NCI-H1436 (cell line): ENCODE measurements at regions not wholly inside any gene's neighbourhood (a gene's known extent, or its start where the extent isn't known, plus 50 kb on each side); places are given as distances from the start of the nearest gene placed in this dataset.

Experiments used
- DNase-seq: peaks from one replicate; lab custom pipeline; 2025; lab: John Stamatoyannopoulos, UW

- DNase-seq = no peak
Observed at GRCh38 chr2:223386189-223386588, 216.0 kb downstream of the SCG2 start.

- no peak for DNase-seq
Observed at GRCh38 chr2:223386984-223387383, 215.2 kb downstream of the SCG2 start.

DNA sequence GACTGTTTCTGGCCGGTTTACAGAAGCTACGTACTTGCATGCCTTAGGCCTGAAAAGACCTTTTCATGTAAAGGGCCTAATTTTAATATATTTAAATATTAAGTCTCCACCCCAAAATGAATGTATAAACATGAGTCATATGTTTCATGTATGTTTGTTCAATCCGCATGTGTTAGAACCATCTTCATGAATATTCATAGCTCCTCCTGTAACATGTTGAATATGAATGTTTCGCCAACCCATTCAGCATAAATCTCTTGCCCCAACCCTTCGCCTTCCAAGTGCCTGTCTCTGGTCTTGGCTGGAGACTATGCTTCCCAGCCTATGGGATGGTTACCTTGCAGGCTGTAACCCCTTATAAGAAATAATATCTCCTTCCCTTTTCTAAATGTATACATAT, 212.5 kb downstream of the SCG2 start:
- DNase-seq = no peak

- no peak for DNase-seq
Observed at GRCh38 chr2:223396993-223397392, 205.2 kb downstream of the SCG2 start.

GRCh38 chr2:223399357-223399957, 202.7 kb downstream of the SCG2 start:
- no peak for DNase-seq

GRCh38 chr2:223404616-223405015, 197.5 kb downstream of the SCG2 start:
- no peak for DNase-seq

DNA sequence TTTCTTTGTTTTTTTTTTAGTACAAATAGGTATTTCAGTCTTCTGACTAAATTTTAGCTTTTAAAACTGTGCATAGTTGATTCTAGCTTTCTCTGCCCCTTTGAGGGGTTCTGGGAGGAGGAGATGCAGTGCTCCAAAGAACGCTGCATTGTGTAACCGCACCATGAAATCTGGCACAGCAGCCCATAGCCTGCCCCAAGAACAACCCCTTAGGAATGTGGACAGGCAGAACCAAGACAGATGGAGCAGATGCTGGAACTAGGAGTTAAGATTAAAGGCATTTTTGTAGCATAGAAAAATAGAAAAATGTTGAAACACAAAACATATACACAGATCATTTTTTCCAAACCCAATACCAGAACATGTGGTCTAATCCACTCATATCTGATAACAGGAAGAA, 187.5 kb downstream of the SCG2 start:
- no peak for DNase-seq

GRCh38 chr2:223415071-223415470, 187.1 kb downstream of the SCG2 start:
- DNase-seq = no peak

DNA sequence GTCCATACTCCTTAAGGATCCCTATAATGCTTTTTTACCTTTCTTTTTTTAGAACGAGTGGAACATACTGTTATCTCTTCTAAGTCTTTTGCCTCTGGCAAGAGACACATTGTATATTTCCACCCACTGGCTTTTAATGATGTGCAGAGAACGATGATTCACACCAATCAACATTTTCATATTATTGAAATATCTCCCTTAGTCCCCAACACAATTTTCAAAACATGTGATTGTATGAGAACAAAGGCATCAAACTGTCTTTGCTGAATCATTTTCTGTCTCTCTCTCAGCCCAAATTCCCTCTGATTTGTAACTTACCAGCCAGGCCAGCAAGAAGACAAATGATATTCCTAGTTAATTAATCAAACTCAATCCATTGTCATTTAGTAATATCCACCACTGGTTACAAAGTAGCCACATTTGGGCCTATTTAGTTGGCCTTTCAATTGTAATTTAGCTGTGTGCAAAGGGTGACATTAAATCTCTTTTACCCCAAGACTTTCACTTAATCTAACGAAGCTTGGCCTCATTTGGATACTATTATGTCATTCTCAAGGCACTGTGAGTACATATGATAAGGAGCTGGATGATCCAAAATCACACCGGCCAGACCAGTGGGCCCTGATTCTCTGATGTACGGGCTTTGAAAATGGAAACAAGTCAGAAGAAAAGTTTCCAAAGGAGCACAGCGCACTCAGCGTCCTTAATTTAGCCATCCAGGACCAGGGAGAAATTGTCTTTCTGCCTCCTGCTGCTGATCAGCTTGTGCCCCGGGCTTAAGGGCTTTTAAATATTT, 185.1 kb downstream of the SCG2 start:
- DNase-seq = no peak

DNA sequence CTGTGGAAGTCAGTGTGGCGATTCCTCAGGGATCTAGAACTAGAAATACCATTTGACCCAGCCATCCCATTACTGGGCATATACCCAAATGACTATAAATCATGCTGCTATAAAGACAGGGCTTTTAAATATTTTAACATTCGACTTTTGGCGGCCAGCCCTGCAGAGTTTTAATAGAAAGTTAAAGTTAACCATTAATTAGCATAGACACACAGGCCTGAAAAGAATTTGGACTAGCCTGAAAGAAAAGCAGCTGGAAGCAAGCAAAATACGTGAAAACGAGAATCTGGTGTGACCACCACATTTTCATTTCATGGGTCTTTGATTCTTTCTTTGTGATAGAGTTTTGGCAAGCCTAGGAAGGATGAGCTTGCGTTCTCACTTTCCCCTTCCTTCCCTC, 184.0 kb downstream of the SCG2 start:
- no peak for DNase-seq

DNA sequence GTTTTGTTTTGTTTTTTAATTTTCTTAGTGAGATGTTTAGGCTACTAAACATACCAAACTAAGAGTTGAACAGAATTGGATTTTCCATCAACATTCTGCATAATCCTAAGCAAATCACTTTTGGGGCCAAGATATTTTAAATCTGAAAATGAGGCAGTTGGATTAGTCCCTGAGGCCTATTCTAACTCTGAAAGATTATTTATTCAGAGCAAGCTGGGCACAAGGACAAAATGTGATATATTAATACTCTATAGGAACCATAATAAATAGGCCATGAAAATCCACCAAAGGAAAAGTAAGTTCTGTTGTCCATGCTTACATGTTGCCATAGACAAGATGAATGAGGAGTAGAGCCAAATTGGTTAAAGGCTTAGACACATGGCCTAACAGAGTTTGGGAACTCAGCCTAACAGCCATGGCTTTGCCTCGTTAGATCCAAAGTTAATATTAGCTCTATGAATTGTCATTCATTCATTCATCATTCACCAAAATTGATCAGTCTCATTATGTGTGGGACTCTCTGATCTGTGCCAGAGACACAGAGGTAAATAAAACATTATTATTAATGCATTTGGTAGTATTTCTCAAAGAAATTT, 183.5 kb downstream of the SCG2 start:
- DNase-seq = no peak

GRCh38 chr2:223420048-223420447, 182.1 kb downstream of the SCG2 start:
- DNase-seq = no peak

GRCh38 chr2:223431479-223431878, 170.7 kb downstream of the SCG2 start:
- DNase-seq = no peak

DNA sequence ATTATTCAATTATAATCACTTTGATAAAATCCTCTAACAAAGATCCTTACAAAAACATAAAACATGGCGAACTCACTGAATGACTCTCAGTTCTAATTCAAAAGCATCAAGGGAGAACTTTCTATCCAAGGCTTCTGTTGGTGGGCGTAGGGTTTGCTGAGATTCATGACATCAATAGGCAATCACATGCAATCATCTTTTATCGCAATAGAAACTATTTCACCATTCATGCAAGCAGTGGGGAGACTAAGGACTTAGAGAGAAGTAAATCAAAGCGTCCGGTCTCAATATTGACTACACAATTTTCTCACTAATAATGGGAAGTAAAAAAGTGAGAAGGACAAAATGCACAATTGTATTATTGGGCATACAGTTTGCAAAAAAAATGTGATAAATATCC, 168.7 kb downstream of the SCG2 start:
- DNase-seq = no peak

- DNase-seq = no peak
Observed at GRCh38 chr2:223437788-223438187, 164.4 kb downstream of the SCG2 start.

DNA sequence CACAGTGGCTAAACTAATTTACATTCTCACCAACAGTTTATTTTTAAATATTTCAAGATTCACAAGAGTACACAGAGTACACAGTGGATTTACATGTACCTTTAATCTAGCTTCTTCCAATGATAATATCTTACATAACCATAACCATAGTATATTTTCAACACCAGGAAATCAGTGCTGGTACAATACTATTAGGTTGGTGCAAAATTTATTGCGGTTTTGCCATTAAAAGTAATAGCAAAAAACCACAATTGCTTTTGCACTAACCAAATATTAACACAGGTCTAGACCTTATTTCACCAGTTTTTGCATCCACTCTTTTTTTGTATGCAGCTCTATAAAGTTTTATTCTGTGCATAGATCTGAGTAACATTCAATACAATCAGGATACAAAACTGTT, 163.0 kb downstream of the SCG2 start:
- no peak for DNase-seq

DNA sequence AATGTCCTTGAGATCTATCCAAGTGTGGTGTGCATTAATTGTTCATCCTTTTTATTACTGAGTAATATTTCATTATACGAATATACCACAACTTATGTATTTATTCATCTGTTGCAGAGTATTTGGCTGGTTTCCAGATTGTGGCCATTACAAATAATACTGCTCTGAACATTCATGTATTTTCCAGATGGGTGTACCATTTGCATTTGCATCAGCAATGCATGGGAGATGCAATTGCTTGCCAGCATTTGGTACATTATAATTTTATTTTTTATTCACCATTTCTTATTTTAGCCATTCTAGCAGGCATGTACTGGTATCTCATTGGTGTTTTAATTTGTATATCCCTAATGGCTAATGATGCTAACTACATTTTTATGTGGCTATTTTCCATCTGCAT, 162.4 kb downstream of the SCG2 start:
- no peak for DNase-seq

DNA sequence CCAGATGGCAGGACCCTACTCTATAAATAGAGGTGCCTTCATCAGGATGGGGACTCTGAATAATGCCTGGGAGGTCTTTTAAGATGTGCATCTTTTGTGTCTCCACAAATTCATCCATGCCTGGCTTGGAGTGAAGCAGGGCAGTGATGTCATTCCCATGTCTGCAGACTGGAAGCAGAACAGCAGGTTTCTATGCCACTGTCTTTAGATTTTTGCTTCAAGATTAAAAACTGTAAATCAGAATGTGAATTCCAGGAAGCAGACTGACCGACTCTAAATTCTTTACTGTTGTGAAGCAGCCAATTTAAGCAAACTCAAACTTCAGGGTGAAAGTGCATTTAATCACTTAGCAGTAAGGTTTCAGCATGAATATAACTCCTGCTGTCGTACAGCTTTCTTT, 159.3 kb downstream of the SCG2 start:
- no peak for DNase-seq

DNA sequence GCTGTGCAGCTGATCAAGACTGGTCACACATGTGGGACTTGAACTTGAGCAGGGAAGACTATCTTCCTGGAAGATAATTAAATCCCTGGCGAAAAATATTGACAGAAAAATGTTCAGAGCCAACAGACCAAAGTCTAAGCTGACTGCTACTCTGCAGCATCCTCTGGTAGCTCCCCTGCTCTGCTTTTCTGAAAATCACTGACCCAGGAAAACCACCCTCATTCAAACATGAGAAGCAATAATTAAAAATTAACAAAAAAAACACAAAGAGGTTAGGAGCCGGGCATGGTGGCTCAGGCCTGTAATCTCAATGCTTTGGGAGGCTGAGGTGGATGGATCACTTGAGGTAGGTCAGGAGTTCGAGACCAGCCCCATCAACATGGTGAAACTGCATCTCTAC, 151.9 kb downstream of the SCG2 start:
- DNase-seq = no peak

DNA sequence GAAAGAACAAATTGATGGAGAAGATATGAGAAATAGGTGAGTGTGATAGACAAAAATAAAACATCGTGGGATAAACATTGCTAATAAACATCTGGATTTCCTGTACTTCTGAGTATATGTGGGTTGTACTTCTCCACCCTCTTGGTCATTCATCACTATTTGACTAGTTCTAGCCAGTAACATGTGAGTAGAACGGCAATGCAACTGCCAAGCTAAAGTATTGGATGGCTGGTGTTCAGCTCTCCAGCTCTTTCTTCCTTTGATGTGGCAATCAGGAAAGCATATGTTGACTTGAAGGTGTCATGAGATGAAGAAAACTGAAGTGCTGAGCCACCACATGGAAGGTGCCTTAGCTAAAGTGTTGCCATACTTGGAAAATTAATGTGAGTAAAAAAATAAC, 144.9 kb downstream of the SCG2 start:
- DNase-seq = no peak

GRCh38 chr2:223459328-223459939, 142.7 kb downstream of the SCG2 start:
- DNase-seq = peak; percentile 11

GRCh38 chr2:223460209-223460608, 142.0 kb downstream of the SCG2 start:
- no peak for DNase-seq

DNA sequence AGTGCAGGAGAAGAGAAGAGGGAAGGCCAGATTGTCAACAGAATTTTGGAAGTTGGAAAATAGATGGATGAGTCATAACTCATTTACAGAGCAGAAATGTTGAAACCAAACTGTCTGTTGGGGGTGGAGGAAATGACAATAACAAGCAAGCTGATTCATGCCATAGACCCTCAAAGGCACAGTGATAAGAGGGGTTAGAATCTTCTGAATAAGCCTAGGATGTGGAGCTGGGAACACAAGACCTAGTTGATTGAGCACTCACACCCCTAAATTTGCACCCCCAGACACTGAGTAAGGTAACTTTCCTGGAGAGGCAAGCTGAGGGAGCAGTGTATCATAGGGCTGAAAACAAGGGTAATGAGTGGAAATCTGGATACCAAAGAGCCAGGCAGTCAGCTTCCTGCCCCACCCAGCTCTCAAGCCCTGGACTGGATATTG, 141.4 kb downstream of the SCG2 start:
- DNase-seq = no peak
